ENCODE measurements at regions not wholly inside any gene's neighbourhood (a gene's known extent, or its start where the extent isn't known, plus 50 kb on each side); places are given as distances from the start of the nearest gene placed in this dataset.

DNA sequence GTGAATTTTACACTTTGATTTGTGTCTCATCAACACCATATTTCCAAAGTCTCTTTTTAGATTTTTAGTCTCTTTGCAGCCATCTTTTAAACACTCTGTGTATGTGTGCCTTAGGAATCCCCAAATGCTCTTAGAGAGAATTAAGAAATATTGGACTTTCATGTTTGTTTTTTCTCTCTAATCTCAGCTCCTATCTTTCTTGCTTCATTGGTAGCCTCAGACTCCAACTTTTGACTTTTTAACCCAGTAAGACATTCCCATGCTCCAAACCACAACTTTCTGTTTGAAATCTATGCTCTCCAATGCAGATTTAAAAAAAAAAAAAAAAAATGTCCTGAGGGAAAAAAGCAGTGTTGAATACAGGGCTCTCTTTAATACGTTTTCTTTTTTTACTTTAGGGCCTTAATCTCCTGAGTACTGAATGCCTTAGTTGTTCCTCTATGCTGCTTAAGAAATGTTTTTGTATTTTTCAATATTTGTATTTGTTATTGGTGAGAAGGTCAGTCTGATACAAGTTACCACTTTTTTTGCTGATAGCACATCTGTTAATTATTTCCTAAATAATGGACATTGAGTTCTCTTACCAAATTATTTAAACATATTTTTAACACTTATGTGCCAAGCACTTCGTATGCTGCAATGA, 489.9 kb downstream of the NXPH1 start:
- TF ChIP-seq, protein P1, sequence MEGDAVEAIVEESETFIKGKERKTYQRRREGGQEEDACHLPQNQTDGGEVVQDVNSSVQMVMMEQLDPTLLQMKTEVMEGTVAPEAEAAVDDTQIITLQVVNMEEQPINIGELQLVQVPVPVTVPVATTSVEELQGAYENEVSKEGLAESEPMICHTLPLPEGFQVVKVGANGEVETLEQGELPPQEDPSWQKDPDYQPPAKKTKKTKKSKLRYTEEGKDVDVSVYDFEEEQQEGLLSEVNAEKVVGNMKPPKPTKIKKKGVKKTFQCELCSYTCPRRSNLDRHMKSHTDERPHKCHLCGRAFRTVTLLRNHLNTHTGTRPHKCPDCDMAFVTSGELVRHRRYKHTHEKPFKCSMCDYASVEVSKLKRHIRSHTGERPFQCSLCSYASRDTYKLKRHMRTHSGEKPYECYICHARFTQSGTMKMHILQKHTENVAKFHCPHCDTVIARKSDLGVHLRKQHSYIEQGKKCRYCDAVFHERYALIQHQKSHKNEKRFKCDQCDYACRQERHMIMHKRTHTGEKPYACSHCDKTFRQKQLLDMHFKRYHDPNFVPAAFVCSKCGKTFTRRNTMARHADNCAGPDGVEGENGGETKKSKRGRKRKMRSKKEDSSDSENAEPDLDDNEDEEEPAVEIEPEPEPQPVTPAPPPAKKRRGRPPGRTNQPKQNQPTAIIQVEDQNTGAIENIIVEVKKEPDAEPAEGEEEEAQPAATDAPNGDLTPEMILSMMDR (conservative IDR thresholded peaks at IDR 0.05; ENCODE audit: control insufficient read depth, insufficient read depth, low read depth, low read length), result no peak
- no peak overlapping the region for H3K4me3 ChIP-seq (ENCODE audit: control insufficient read depth, low read depth, low read length)
- DNase-seq (ENCODE audit: low read depth), result no peak

DNA sequence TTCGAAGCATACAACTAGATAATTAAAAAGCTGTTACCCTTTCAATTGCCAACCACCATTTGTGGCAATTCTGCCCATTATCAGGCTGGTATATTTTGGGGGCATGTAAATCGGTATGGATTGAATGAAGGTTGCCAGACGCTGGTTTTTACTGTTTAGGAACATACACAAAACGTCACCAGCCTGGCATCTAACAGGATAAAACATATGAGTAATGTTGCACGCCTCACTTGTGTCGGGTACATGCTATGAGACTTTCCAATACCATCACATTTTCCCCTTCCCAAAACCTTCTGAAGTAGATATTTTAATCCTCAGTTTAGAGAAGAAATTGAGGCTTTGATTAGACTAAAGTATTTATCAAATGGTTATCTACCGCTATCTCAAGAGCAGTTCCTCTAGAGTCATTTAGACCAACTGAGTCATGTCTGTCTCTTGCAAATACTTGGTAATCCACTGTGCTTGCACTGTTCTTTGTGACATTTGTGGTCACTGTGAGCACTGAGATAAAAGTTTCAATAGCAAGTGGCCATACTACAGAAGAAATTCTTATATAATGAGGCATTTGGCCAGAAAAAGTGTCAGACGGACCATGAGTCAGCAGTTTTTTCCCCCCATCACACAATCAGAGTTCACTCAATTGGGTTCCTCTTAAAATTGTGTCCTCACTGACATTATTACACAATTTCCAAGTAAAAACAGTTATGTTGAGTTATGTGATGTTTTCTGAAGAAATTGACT, 498.7 kb downstream of the NXPH1 start:
- H3K4me3 ChIP-seq (ENCODE audit: control insufficient read depth, low read depth, low read length), result no peak overlapping the region
- no peak for DNase-seq (ENCODE audit: low read depth)
- TF ChIP-seq, protein P1 (conservative IDR thresholded peaks at IDR 0.05; ENCODE audit: control insufficient read depth, insufficient read depth, low read depth, low read length), result no peak

DNA sequence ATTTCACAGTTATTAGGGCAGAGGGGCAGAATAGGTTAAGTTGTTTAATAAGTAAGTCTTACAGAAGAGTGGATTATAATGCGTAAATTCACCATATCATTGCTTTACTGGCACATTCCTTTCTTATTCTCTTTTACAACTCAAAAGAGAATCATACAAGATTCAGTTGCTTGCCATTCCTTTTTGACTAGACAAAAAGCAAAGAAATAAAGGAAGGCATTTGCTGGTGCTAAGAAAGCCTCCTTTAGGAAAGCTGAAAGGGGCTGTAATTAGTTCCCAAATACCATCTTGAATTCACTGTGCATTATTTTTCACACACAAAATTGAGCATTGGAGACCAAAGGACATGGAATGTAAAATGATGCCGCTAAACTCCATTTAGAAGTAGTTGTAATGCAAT, 499.3 kb downstream of the NXPH1 start:
- DNase-seq (ENCODE audit: low read depth), result no peak
- no peak overlapping the region for H3K4me3 ChIP-seq (ENCODE audit: control insufficient read depth, low read depth, low read length)
- TF ChIP-seq, protein P1 (conservative IDR thresholded peaks at IDR 0.05; ENCODE audit: control insufficient read depth, insufficient read depth, low read depth, low read length), result no peak

DNA sequence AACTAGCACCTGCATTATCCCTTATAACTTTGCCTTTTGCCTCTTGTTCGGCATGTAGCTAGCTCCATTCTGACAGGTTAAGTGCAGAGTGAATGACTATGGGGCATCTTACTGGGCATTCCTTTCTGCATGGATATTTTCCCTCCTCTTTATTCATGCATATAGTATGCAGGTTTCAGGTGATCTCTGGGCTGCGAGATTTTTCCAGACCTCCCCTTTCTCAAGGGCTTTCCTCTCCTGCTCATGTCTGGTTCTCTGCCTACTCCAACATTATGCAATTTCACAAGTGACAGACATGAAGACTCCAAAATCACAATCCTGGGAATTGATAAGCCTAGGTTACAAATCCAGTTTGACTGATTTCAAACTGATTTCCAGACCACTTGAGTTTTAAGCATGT, 503.8 kb downstream of the NXPH1 start:
- H3K4me3 ChIP-seq (ENCODE audit: control insufficient read depth, low read depth, low read length), result no peak overlapping the region
- TF ChIP-seq, protein P1 (conservative IDR thresholded peaks at IDR 0.05; ENCODE audit: control insufficient read depth, insufficient read depth, low read depth, low read length), result no peak
- DNase-seq (ENCODE audit: low read depth), result no peak

DNA sequence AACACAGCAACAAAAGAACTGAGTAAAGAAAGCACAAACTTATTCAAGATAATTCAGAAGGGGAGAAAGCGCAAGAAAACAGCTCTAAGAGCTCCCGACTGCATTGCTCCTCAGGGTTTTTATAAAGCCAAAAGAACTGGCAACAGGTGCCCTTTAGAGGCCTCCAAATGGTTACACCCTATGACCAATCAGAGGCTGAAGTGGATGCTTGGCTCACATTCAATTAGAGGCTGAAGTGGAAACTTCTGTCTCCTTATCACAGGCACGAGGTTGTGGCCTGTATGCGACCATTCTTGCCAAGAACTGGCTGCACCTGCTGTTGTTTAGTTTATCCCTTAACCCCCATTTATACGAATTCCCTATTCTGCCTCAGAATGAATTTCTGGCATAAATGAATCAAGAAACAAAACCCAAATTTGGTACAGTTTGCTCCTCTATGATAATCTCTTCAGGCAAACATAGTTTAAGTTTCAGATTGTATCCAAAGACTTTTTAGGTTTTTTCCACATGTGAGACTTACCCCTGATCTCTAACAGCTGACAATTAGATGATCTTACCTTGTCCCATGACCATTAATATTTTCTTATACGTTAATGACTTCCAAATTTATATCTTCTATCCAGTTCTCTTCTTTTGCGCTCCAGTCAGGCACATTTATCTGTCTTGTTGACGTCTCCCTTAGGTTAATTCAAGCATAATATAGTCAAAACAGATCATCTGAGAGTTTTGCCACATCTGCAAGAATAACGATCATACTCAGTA, 504.8 kb downstream of the NXPH1 start:
- no peak for DNase-seq (ENCODE audit: low read depth)
- no peak overlapping the region for H3K4me3 ChIP-seq (ENCODE audit: control insufficient read depth, low read depth, low read length)
- TF ChIP-seq, protein P1 (conservative IDR thresholded peaks at IDR 0.05; ENCODE audit: control insufficient read depth, insufficient read depth, low read depth, low read length), result no peak

DNA sequence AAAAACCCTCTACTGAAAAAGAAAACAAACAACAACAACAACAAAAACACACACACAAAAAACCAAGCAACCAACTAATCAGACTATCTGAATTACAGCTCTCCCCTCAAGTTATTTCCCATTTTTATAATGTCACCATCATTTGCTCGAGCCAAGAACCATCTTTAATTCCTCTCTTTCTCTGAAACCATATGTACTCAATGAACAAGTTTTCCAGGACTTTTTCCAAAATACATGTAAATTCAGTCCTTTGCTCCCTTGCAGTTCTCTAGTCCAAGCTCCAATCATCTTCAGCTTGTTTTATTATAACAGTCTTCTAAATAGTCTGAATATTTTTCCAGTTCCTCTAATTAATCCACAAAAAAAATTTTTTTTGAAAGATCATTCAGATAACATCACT, 506.0 kb downstream of the NXPH1 start:
- no peak for DNase-seq (ENCODE audit: low read depth)
- TF ChIP-seq, protein P1 (conservative IDR thresholded peaks at IDR 0.05; ENCODE audit: control insufficient read depth, insufficient read depth, low read depth, low read length), result no peak
- H3K4me3 ChIP-seq (ENCODE audit: control insufficient read depth, low read depth, low read length), result no peak overlapping the region

Measured in fibroblast of mammary gland (primary cell).